Kidney (tissue), 13 donors: ENCODE measurements at regions not wholly inside any gene's neighbourhood (a gene's known extent, or its start where the extent isn't known, plus 50 kb on each side); places are given as distances from the start of the nearest gene placed in this dataset.

Source experiments
- DNase-seq, 5 donors: peaks; one replicate each; pipeline ENCODE4 v3.0.0-alpha.2; 2013 to 2020
- FAIRE-seq: peaks from 2 replicates; lab custom pipeline; 2012; peaks lifted over from hg19 to GRCh38; lab: Jason Lieb, UNC
- H3K27ac ChIP-seq, 2 donors: one replicate each; pipeline ENCODE4 v1.7.0; 2013; ENCODE audit warnings: low read depth in 2 of 2, low read length in 2 of 2, inconsistent platforms in 1 of 2
- H3K27me3 ChIP-seq: one replicate; pipeline ENCODE4 v1.7.1; 2013; ENCODE audit warnings: low read length, inconsistent platforms; ENCODE audit not compliant: control insufficient read depth, insufficient read depth
- H3K36me3 ChIP-seq, 3 donors: one replicate each; pipeline versions ENCODE4 v1.7.0 to v1.7.1; 2013; ENCODE audit warnings: low read length in 3 of 3, control low read depth in 1 of 3, inconsistent platforms in 1 of 3; ENCODE audit not compliant: insufficient read depth in 3 of 3, control insufficient read depth in 2 of 3
- H3K4me1 ChIP-seq, 3 donors: one replicate each; pipeline versions ENCODE4 v1.7.0 to v1.7.1; 2013; ENCODE audit warnings: low read length in 3 of 3, inconsistent platforms in 1 of 3, low read depth in 1 of 3; ENCODE audit not compliant: control insufficient read depth in 2 of 3, insufficient read depth in 2 of 3
- H3K4me3 ChIP-seq, 3 donors: one replicate each; pipeline versions ENCODE4 v1.7.0 to v1.8.1; 2013; ENCODE audit warnings: low read length in 3 of 3, control low read depth in 1 of 3, inconsistent platforms in 1 of 3
- H3K9ac ChIP-seq, 3 donors: one replicate each; pipeline versions ENCODE4 v1.7.0 to v1.7.1; 2013; ENCODE audit warnings: low read length in 3 of 3, control low read depth in 1 of 3, inconsistent platforms in 1 of 3
- H3K9me3 ChIP-seq, 3 donors: one replicate each; pipeline versions ENCODE4 v1.7.0 to v1.7.1; 2013; ENCODE audit warnings: low read length in 3 of 3, control low read depth in 1 of 3, inconsistent platforms in 1 of 3; ENCODE audit not compliant: control insufficient read depth in 2 of 3, insufficient read depth in 1 of 3
- intact Hi-C: fragments of 100-400 bp; cut with DNase I; formaldehyde crosslinking; loops from one replicate; pipeline ENCODE4 v1.11.1; 2022
- TF ChIP-seq, protein P1 (sequence below): IDR thresholded peaks from 3 replicates; pipeline ENCODE4 v1.5.1; 2012; ENCODE audit warnings: mild to moderate bottlenecking, moderate library complexity, borderline replicate concordance; ENCODE audit not compliant: insufficient read depth; ENCODE audit errors: extremely low read depth
- donor health status: control.
- donor health status: control.
- donor health status: control.
- donor health status: control.
- donor health status: control.
- donor health status: DM: yes; HTN: yes; CAD: no.
- donor health status: Normal renal cell carcinoma (clear cell type).

DNA sequence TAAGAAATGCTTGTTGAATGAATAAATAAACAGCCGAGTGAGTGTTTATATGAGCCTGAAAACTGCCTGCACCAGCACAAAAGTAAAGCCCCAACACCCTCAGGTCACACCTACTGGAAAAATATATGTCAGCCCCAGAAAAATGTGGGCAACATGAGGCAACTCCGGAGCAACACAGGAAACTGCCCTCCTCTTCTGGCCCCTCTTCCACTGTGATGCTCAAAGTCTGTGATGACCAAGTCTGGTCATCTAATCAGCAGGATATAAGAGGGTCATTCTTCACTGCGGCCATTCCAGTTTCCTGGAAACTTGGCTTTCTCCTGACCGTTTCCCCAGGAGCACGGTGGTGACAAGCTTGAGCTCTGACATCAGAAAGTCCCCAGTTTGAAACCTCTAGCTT lies 159.6 kb upstream of the PZP start:
- FAIRE-seq (no peak), DNase-seq (no peak)
- intact Hi-C loops = no loop called here
- Histone ChIP-seq H3K9me3 (no peaks in the 10 kb centered on the region), H3K36me3 (no peaks in the 10 kb centered on the region), H3K27me3 (no peaks in the 10 kb centered on the region), H3K27ac (no peak overlapping the region), H3K4me3 (no peak overlapping the region), H3K9ac (no peak overlapping the region), H3K4me1 (no peaks in the 10 kb centered on the region)
- TF ChIP-seq, protein P1, sequence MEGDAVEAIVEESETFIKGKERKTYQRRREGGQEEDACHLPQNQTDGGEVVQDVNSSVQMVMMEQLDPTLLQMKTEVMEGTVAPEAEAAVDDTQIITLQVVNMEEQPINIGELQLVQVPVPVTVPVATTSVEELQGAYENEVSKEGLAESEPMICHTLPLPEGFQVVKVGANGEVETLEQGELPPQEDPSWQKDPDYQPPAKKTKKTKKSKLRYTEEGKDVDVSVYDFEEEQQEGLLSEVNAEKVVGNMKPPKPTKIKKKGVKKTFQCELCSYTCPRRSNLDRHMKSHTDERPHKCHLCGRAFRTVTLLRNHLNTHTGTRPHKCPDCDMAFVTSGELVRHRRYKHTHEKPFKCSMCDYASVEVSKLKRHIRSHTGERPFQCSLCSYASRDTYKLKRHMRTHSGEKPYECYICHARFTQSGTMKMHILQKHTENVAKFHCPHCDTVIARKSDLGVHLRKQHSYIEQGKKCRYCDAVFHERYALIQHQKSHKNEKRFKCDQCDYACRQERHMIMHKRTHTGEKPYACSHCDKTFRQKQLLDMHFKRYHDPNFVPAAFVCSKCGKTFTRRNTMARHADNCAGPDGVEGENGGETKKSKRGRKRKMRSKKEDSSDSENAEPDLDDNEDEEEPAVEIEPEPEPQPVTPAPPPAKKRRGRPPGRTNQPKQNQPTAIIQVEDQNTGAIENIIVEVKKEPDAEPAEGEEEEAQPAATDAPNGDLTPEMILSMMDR = no peak

DNA sequence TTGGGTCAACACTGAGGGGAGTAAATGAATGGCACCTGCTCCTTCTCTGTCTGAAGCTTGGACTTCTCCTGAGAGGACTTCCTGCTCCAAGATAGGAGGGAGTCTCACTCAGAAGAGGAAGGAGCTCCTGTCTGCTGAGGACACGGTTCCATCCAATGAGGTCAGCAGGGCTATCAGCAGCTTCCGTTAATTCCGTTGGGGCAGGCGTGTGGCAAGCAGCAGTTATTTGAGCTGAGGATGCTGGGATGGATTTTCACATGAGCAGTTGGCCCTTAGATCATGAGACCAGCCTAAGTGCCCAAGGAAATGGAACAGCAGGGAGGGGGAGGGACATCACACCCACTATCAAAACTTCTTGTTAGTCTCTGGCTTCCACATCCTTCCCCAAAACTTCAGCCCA lies 159.0 kb upstream of the PZP start:
- Histone ChIP-seq H3K4me1 (no peaks in the 10 kb centered on the region), H3K36me3 (no peaks in the 10 kb centered on the region), H3K9ac (no peak overlapping the region), H3K27ac (no peak overlapping the region), H3K4me3 (no peak overlapping the region), H3K27me3 (no peaks in the 10 kb centered on the region), H3K9me3 (no peaks in the 10 kb centered on the region)
- DNase-seq (no peak), FAIRE-seq (no peak)
- TF ChIP-seq, protein P1 = no peak
- intact Hi-C loops = no loop called here

DNA sequence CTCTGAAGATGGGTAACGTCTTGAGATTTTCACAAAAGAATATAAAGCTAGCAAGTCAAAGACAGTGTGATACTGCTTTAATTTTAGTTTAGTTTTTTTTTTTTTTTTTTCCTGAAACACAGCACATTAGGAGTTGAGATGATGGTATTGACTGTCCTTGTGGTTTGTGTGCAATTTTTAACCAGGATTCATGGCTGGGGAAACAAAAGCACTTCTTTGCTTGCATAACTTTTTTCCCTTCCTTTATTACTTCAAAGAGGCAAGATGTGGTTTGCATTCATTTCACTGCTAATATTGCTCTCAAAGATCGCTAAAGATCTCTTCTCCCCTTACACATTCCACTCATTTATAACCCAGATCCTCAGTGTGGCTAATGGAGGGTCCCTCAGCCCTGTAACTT lies 157.1 kb upstream of the PZP start:
- TF ChIP-seq, protein P1 = no peak
- Histone ChIP-seq H3K4me1 (no peaks in the 10 kb centered on the region), H3K27ac (no peak overlapping the region), H3K36me3 (no peaks in the 10 kb centered on the region), H3K27me3 (no peaks in the 10 kb centered on the region), H3K4me3 (no peak overlapping the region), H3K9ac (no peak overlapping the region), H3K9me3 (no peaks in the 10 kb centered on the region)
- FAIRE-seq = no peak
- intact Hi-C loops = no loop called here
- no peak for DNase-seq
